GM12892 (cell line): ENCODE measurements at regions not wholly inside any gene's neighbourhood (a gene's known extent, or its start where the extent isn't known, plus 50 kb on each side); places are given as distances from the start of the nearest gene placed in this dataset.

ENCODE experiments used
- DNase-seq: peaks from one replicate; pipeline ENCODE4 v3.0.0; 2011; ENCODE audit not compliant: insufficient read length
- FAIRE-seq: peaks from 2 replicates; lab custom pipeline; 2011; peaks lifted over from hg19 to GRCh38; lab: Jason Lieb, UNC
- POLR2A ChIP-seq: IDR thresholded peaks from 2 replicates; pipeline ENCODE4 v1.6.1; 2011; ENCODE audit warnings: low read depth, low read length, control low read depth
- POLR2AphosphoS5 ChIP-seq: IDR thresholded peaks from 2 replicates; pipeline ENCODE4 v1.6.1; 2011; ENCODE audit warnings: low read depth, low read length, control low read depth
- TAF1 ChIP-seq: IDR thresholded peaks from 2 replicates; pipeline ENCODE4 v1.6.1; 2011; ENCODE audit warnings: low read depth, mild to moderate bottlenecking, control low read depth, low read length, borderline replicate concordance

DNA sequence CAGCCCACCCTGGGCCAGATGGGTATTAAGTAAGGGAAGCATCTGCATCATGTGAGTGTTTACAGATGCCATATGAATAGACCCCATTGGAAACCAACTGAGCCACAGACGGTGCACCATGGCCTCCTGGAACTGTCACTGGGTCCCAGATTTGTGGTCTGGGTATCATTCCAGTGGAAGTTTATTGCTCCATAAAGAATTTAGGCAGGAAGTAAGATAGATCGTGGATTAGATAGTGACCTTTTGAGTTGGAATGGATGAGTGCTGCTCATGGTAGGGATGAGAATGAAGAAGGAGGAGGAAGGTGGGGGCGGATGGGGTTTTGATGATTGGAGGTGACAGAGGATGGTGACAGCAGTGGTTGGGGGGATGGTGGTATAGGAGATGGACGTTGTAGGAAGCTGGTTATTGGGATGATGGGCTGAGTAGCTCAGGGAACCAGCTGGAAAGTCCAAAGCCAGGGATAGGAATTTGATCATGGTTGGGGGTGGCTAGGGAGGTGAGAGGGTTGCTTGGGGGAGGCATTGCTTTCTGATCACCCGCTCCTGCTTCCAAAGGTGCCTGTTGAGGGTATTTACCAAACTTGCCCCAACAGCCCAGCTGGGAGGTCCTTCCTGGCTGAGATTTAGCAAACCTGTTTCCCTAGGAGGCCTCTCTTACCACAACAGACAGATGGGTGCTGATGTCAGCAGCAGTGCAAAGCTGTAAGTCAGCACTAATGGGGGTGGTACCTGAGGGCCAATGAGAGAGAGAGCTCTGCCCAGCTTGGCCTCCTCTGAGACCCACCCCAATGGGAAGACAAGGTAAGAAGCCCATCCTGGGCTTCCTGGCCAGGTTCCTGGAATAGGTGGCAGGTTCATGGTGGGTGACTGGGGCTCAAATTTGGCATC is 78.0 kb downstream of the VEGFA start:
- TF ChIP-seq POLR2AphosphoS5 = no peak
- TF ChIP-seq TAF1 = no peak
- TF ChIP-seq POLR2A = no peak
- FAIRE-seq = no peak
- DNase-seq = no peak

DNA sequence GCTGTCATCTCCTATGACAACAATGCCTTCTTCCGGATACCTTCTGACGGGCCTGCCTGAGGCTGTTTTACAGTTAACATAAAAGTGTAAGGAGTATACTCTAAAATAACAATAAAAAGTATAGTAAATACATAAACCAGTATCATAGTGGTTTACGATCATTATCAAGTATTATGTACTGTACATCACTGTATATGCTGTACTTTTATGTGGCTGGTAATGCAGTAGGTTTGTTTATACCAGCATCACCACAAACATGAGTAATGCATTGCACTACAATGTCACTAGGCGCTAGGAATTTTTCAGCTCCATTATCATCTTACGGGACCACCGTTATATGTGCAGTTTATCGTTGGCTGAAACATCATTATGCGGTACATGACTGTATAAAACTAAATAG is 76.5 kb downstream of the VEGFA start:
- DNase-seq (no peak), FAIRE-seq (no peak)
- TF ChIP-seq TAF1 (no peak), POLR2AphosphoS5 (no peak), POLR2A (no peak)

DNA sequence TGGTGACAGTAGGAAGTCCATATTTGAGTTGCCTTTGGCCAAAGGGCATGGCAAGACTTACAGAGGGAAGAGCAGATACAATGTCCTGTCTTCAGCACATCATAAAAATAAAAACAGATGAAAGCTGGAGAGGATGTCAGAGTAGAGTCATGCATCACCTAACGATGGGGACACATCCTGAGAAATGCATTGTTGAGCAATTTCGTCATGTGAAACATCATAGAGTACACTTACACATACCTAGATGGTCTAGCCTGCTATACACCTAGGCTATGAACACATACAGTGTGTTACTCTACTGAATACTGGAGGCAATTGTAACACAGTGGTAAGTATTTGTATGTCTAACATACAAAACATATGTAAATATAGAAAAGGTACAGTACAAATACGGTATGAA is 75.6 kb downstream of the VEGFA start:
- DNase-seq (no peak), FAIRE-seq (no peak)
- TF ChIP-seq POLR2A (no peak), POLR2AphosphoS5 (no peak), TAF1 (no peak)

DNA sequence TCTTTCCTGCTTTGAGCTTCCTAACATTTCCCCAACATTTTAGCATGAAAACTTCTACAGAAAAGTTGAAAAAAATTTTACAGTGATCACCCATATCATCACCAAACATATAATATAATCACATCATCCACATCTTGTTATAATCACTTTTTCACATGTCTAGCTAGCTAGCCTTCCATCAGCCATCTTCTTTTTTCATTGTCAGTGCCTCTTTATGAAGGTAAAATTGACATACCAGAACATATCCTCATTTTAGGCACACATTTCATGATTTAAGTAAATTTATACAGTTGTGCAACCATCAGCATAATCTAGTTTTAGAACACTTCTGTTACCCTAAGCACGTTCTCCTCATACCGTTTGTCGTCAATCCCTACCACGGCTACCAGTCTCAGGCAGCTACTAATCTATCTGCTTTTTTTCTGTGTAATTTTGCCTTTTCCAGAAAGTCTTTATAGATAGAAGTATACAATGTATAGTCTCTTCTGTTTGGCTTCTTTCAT is 73.7 kb downstream of the VEGFA start:
- DNase-seq (no peak), FAIRE-seq (no peak)
- no peak for TF ChIP-seq POLR2AphosphoS5
- TF ChIP-seq POLR2A = no peak
- TF ChIP-seq TAF1 = no peak

DNA sequence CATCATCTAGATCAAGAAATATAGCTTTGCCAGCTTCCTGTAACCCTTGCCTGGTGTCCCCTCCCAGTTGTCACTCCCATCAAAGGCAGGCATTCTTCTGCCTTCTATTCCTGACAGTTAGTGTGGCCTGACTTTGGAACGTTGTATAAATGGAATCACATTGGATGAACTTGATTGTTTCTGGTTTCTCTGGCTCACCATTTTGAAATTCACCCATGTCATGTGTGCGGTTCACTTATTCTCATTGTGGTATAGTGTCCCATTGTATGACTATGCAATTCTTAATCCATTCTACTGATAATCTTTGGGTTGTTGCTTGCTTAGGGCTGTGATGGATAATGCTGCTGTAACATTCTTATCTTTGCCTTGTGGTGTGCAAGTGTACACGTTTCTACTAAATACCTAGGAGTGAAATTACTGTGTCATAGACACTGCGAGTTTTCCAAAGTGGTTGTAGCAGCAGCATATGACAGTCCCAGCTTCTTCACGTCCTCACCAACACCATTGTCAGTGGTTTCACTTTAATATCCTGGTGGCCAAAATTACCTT is 73.2 kb downstream of the VEGFA start:
- FAIRE-seq = no peak

DNA sequence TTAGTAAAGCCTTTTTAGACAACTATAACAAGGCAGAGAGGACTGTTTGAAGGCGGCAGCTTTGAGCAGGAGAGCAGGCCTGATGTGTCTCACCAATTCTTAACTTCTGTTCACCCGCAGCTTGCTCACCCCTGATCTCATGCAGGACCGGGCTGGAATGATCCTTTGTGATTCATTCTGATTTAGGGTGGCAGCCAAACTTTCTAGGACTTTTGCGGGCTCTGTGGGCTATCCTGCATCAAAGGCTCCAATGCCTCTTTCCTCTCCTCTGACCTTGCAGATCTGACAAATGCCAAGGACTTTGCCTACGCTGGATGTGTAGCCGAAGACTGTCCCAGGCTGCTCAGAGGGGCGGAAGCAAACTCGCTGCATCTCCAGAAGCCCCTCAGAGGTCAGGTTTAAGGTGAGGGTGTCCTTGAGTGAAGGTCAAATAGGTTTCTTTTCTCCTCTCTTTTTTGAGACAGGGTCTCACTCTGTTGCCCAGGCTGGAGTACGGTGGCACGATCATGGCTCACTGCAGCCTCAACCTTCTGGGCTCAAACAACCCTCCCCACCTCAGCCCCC is 72.3 kb downstream of the VEGFA start:
- DNase-seq = no peak
- no peak for FAIRE-seq
- TF ChIP-seq POLR2AphosphoS5 (no peak), POLR2A (no peak), TAF1 (no peak)

More for the DNA sequence above, 73.2 kb downstream of the VEGFA start:
- DNase-seq = no peak
- TF ChIP-seq TAF1 = no peak
- TF ChIP-seq POLR2A = no peak
- TF ChIP-seq POLR2AphosphoS5 = no peak

DNA sequence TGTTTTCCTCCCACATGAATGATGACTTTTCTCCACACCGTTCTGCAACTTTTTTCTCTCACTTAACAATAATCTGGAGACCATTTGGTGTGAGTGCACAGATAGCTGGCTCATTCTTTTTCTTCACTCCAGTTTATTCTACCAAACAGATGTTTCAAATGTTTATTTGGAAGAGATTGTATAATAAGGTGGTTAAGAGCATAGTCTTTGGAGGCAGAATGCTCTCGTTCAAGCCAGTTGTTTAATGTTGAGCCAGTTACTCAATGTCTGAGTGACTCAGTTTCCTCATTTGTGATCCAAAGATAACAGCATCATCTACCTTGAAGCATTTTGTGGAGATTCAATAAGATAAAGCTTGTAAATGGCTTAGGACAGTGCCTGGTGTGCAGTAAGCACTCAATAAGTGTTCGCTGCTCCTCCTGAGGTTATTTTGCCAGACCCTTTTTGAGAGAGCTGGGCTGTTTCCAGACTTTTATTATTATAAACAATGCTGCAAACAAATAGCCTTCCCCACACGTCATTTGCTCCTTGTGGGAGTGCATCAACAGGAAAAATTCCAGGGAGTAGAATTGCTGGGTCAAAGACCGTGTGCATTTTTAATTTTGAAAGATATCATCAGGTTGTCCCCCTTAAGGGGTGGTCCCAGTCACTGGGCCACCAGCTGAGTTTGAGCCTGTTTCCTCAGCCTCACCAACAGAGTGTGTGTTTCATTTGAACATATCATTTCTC is 70.6 kb downstream of the VEGFA start:
- DNase-seq = no peak
- no peak for FAIRE-seq
- no peak for TF ChIP-seq TAF1
- TF ChIP-seq POLR2AphosphoS5 = no peak
- no peak for TF ChIP-seq POLR2A

DNA sequence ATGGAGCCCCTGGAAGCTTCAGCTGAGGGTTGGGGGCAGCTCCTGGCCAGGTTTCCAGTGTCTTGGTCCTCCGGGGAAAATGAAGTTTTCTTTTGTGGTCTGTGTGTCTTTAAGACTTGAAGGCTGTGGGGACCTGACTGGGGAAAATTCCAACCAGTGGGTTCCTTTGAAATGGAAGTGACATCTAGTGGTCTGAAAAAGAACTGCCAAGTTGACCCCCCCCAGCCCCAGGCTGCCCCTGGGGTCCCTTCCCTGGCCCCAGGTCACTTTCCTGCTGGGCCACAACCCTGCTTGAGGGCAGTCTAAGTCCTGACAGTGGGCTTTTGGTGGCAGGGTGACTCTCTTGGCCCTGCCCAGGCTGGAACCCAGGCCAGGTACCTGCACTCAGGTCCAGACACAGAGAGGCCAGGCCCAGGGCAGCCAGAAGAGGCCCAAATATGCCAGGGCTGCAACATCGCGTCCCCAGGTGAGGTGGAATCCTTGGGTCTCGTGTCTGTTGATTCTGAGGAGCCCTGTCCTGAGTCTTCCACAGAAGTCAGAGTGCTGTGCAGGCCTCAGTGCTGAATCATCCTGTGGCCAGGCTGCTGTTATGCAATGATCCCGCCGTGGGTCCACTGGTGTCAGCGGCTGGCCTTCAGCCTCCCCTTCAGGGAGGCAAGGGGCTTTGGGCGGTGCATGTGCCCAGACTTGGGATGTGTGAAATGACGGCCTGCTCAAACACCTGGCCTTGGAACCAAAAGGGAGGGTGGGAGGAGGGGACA is 68.4 kb downstream of the VEGFA start:
- TF ChIP-seq TAF1 = no peak
- FAIRE-seq (no peak), DNase-seq (no peak)

DNA sequence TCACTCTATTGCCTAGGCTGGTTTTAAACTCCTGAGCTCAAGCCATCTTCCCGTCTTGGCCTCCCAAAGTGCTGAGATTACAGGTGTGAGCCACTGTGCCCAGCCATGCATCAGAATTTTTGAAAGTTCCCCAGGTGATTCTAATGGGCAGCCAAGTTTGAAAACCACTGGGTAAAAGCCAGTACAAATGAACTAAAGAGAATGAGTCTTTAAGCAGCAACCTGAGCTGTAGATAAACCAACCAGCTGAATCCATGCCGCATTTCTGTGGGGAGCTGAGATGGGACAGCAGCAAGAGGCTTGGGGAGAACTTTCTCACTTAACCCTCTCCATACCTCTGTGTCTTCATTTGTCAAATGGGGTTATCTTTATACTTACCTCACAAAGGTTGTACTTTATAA is 67.5 kb downstream of the VEGFA start:
- FAIRE-seq = no peak

DNA sequence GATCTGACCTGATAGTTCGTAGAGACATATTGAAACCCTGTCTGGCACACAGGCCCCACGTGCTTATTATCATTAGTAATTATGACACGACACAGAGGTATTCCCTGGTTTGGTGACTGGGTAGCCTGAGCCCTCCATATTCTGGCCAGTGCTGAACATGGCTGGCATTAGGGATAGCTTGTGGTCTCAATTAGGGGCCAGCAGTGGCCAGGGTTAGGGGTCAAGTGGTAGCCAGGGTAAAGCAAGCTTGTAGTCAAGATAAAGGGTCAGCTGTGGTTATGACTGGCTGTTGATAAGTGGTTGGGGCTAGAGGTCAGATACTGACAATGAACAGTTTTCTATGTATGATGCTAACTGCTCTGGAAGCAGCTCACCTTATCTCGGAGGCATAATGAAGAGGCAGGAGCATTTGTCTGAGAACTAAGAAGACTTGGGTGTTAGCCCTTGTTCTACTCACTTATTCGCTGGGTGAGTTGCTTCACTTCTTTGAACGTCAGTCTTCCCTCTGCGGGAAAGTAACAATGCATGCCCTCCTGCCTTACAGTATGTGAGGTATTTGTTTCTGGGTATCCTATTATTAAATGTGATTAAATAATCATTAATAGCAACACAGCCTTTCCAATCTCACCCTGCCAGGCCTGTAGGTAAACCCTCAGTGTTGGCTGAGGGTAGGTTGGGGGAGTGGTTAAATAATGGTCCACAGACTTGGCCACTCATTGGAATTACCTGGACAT is 66.7 kb downstream of the VEGFA start:
- TF ChIP-seq POLR2AphosphoS5 = no peak
- TF ChIP-seq POLR2A = no peak
- no peak for TF ChIP-seq TAF1
- FAIRE-seq = no peak

More for the DNA sequence above, 67.5 kb downstream of the VEGFA start:
- TF ChIP-seq POLR2AphosphoS5 (no peak), TAF1 (no peak), POLR2A (no peak)
- no peak for DNase-seq

More for the DNA sequence above, 66.7 kb downstream of the VEGFA start:
- no peak for DNase-seq
